ENCODE measurements at regions not wholly inside any gene's neighbourhood (a gene's known extent, or its start where the extent isn't known, plus 50 kb on each side); places are given as distances from the start of the nearest gene placed in this dataset.
"Not testable (repeated sequence)": the region's sequence is repeated elsewhere in the genome, so short reads cannot be mapped to it uniquely, and the experiment has no call there.

DNA sequence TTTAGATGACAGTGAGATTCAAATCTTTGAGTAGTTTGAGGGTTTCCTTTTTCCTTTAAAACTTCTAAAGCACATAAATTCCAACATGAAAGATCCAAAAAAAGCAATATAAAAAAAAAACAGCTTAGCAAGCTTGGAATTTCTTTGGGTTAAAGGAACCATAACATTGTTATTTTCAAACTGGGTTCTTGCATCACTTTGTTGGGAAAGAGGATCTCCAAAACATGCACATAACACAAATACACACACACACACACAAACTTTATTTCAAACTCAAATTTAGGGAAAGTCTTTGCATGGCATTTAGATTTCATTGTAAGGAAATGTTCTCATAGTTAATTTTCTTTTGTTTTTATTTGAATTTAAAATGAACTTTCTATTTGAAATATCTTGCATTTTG, 79.2 kb upstream of the COL8A1 start:
- no peak for DNase-seq (ENCODE audit: low read depth)
- H3K4me3 ChIP-seq (ENCODE audit: control insufficient read depth, low read depth, low read length), result no peak overlapping the region
- TF ChIP-seq, protein P1, sequence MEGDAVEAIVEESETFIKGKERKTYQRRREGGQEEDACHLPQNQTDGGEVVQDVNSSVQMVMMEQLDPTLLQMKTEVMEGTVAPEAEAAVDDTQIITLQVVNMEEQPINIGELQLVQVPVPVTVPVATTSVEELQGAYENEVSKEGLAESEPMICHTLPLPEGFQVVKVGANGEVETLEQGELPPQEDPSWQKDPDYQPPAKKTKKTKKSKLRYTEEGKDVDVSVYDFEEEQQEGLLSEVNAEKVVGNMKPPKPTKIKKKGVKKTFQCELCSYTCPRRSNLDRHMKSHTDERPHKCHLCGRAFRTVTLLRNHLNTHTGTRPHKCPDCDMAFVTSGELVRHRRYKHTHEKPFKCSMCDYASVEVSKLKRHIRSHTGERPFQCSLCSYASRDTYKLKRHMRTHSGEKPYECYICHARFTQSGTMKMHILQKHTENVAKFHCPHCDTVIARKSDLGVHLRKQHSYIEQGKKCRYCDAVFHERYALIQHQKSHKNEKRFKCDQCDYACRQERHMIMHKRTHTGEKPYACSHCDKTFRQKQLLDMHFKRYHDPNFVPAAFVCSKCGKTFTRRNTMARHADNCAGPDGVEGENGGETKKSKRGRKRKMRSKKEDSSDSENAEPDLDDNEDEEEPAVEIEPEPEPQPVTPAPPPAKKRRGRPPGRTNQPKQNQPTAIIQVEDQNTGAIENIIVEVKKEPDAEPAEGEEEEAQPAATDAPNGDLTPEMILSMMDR (IDR thresholded peaks at IDR 0.05; ENCODE audit: control insufficient read depth, insufficient read depth, low read depth, low read length, missing control alignments), result no peak

DNA sequence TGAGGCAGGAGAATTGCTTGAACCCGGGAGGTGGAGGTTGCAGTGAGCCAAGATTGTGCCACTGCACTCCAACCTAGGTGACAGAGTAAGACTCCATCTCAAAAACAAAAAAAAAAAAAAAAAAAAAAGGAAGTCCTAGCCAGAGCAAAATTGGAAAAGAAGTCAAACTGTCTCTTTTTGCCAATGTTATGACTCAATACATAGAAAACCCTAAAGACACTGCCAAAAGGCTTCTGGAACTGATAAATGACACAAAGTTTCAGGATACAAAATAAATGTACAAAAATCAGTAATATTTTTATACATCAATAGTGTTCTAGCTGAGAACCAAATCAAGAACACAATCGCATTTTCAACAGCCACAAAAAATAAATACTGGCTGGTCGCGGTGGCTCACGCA, 82.5 kb upstream of the COL8A1 start:
- not testable (repeated sequence) for H3K4me3 ChIP-seq (ENCODE audit: control insufficient read depth, low read depth, low read length); DNase-seq (ENCODE audit: low read depth)

DNA sequence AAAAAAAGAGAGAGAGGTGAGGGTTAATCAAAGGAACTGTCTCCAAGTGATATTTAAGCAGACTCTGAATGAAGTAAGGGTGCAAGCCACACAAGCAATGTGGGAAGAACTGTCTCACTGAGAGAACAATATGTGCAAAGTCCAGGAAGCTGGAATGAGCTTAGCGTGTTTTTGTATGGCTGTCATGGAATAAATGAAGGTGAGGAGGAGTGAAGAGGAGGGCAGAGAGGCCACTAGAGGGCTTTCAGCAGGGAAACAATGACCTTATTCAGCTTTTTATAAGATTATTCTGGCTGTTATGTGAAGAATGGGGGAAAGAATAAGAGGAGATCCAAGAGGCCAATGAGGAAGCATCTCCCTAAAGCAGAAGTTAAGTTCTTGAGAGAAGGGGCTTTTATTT, 86.9 kb upstream of the COL8A1 start:
- no peak for DNase-seq (ENCODE audit: low read depth)
- H3K4me3 ChIP-seq (ENCODE audit: control insufficient read depth, low read depth, low read length), result no peak overlapping the region
- TF ChIP-seq, protein P1 (IDR thresholded peaks at IDR 0.05; ENCODE audit: control insufficient read depth, insufficient read depth, low read depth, low read length, missing control alignments), result peak; percentile 9

DNA sequence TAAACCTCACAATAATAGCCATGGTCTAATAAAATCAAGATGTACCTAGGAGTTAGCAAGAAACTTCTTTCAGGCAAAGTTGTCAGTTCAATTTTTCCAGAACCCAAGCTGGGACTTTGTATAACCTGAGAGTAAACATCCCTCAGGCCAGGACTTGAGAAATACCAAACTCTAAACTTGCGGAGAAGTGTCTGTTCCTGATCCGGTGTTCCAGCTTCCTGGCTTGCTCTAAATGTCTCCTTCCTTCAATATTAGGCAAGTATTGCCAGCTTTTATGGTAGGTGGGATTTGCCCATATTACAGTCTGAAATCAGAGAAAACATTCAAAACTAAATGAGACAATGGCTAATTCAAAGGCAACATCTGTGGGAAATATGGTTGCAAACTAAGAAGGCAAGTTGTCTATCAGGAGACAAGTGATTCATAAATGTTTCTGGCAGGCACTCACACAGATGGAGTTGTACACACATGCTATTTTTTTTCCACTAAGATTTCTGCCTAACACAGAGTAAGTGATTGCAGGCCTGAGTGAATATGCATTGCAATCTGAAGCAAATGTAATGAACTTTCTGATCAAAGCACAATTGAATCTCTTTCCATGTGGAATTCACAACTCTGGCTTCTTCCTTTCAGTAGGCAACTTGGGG, 88.3 kb upstream of the COL8A1 start:
- TF ChIP-seq, protein P1 (IDR thresholded peaks at IDR 0.05; ENCODE audit: control insufficient read depth, insufficient read depth, low read depth, low read length, missing control alignments), result no peak
- DNase-seq (ENCODE audit: low read depth), result peak; percentile 43
- H3K4me3 ChIP-seq (ENCODE audit: control insufficient read depth, low read depth, low read length), result no peak overlapping the region

DNA sequence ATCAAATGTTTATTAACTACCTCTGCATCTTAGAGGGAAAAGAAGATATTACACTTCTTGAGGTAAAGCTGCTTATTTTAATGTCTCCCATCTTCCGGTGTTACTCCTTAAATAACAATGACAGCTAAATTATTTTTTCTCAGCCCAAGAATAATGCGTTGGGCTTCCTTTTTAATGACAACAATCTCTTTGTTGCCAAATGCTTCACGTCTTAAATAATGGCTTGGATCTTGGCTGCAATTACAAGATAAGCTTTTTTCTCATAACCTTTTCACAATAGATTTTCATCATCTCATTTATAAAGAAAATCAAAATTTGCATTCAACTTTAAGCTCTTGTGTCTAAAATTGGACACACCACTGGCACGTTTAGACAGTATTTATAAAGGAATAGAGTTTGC, 89.2 kb upstream of the COL8A1 start:
- H3K4me3 ChIP-seq (ENCODE audit: control insufficient read depth, low read depth, low read length), result no peak overlapping the region
- TF ChIP-seq, protein P1 (IDR thresholded peaks at IDR 0.05; ENCODE audit: control insufficient read depth, insufficient read depth, low read depth, low read length, missing control alignments), result no peak
- no peak for DNase-seq (ENCODE audit: low read depth)

DNA sequence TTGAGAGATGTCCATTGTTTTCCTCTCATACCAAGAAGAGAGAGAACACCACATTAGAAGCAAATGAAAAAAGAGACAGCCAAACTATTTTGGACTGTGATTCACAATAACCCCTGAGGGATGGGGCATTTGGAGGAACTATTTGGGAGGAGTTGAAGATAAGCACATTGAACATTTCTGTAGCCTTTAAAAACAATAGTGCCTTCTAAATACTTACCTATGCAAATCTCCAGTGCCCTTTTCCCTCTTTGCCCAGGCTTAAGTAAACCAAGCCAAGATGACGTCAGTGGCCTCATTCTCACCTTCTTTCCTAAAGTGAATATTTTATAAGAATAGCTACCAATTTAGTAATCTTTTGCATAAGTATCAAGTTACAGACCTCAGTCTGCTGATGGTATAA, 89.7 kb upstream of the COL8A1 start:
- no peak overlapping the region for H3K4me3 ChIP-seq (ENCODE audit: control insufficient read depth, low read depth, low read length)
- no peak for DNase-seq (ENCODE audit: low read depth)
- TF ChIP-seq, protein P1 (IDR thresholded peaks at IDR 0.05; ENCODE audit: control insufficient read depth, insufficient read depth, low read depth, low read length, missing control alignments), result no peak

DNA sequence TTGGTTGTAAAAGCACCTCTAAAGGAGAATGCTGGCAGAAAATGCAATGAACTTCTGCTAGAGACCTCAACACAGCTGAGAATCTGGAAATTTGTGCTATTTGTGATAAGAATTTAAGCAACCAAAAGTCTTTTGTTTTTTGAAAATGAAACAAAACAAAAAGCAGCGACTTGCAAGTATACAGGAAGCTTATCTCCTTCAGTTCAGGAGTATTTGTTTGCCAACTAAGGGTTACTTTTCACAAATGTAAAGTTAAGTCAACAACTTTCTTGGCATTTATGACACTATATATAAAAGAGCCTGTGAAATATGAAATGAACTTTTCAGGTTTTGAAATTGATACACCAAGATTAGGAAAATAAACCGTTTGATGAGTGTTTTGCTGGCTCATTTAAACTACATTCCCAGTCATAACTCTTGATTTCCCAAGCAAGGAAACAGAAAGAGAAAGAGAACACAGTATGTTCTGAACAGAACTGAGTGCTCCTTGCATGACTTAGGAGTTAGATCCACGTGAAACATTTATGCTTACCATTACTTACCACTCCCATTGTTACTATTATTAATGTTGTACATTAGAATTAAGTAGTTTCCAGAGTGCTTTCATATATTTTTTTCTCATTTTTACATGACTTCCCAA, 92.3 kb upstream of the COL8A1 start:
- TF ChIP-seq, protein P1 (IDR thresholded peaks at IDR 0.05; ENCODE audit: control insufficient read depth, insufficient read depth, low read depth, low read length, missing control alignments), result no peak
- no peak for DNase-seq (ENCODE audit: low read depth)
- no peak overlapping the region for H3K4me3 ChIP-seq (ENCODE audit: control insufficient read depth, low read depth, low read length)

Measured in AG09309 (cell line).